Esophagus squamous epithelium (tissue), 5 donors: ENCODE measurements at regions not wholly inside any gene's neighbourhood (a gene's known extent, or its start where the extent isn't known, plus 50 kb on each side); places are given as distances from the start of the nearest gene placed in this dataset.
A peak's percentile ranks its signal among the peaks of the same experiment; 100 is the strongest.

Source experiments
- DNase-seq: peaks from one replicate; lab custom pipeline; 2025; lab: John Stamatoyannopoulos, UW
- H3K27ac ChIP-seq, 4 donors: fragments of 200-600 bp; sonication (generic); one replicate each; pipeline ENCODE4 v1.5.1; 2016 to 2019; ENCODE audit warnings: mild to moderate bottlenecking in 1 of 4
- H3K27me3 ChIP-seq, 4 donors: fragments of 200-600 bp; sonication (generic); 1 replicate in 3 of 4; 2 replicates in 1 of 4; pipeline versions ENCODE4 v1.5.1 to v1.6.0; 2017 to 2021; ENCODE audit warnings: antibody characterized with exemption in 1 of 4
- H3K36me3 ChIP-seq, 3 donors: fragments of 200-600 bp; sonication (generic); one replicate each; pipeline ENCODE4 v1.5.1; 2016 to 2019
- H3K4me1 ChIP-seq, 3 donors: fragments of 200-600 bp; sonication (generic); one replicate each; pipeline ENCODE4 v1.5.1; 2017 to 2019
- H3K4me3 ChIP-seq, 4 donors: fragments of 200-600 bp; sonication (generic); 1 replicate in 3 of 4; 2 replicates in 1 of 4; pipeline ENCODE4 v1.5.1; 2016 to 2019; ENCODE audit warnings: mild to moderate bottlenecking in 2 of 4, moderate library complexity in 1 of 4
- H3K9me3 ChIP-seq, 3 donors: fragments of 200-600 bp; sonication (generic); one replicate each; pipeline ENCODE4 v1.5.1; 2016 to 2019
- POLR2A ChIP-seq, 4 donors: fragments of 450-650 bp; IDR thresholded peaks; one replicate each; pipeline ENCODE4 v1.6.1; 2017; ENCODE audit warnings: antibody characterized with exemption in 4 of 4, mild to moderate bottlenecking in 4 of 4, moderate library complexity in 3 of 4
- WGBS, 2 donors: methylation state at CpG; one replicate each; pipeline ENCODE4 v1.1.5; 2018; 5-methylcytosine and 5-hydroxymethylcytosine counted together
- intact Hi-C: fragments of 100-400 bp; cut with DNase I; formaldehyde crosslinking; loops from one replicate; pipeline ENCODE4 v1.15.0; 2022
- TF ChIP-seq, protein P1 (sequence below), 6 experiments: fragments of 450-650 bp in 4 of 6; fragments of 200-600 bp in 2 of 6; sonication (generic) in 2 of 6; IDR thresholded peaks; one replicate each; pipeline ENCODE4 v1.5.1; 2016 to 2019; ENCODE audit warnings: antibody characterized with exemption in 6 of 6, mild to moderate bottlenecking in 4 of 6, moderate library complexity in 4 of 6
- donor health status: DM: yes; HTN: yes; CAD: no.

DNA sequence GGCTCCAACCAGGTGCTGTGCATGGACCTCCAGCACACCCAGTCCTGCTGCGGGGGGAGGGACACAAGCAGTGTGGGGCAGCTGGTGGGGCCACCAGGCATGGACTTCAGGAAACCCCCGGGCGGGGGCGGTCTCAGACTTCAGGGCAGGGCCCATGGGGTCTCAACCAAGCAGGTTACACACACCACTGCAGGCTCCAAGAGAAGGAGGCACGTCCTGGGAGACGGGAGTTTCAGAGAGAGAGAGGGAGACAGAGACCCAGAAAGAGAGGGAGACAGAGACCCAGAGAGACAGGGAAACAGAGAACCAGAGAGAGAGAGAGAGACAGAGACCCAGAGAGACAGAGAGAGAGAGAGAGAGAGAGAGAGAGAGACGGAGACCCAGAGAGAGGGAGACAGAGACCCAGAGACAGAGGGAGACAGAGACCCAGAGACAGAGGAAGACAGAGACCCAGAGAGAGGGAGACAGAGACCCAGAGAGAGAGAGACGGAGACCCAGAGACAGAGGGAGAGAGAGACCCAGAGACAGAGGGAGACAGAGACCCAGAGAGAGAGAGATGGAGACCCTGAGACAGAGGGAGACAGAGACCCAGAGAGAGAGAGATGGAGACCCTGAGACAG, 128.9 kb downstream of the NCOR2 start:
- no peak for DNase-seq
- Histone ChIP-seq H3K4me3 (no peak overlapping the region), H3K4me1 (peaks cover 3 to 46% (median 10%) of the 10 kb centered on the region in 3 donors), H3K27me3 (no peaks in the 10 kb centered on the region), H3K27ac (peak overlapping the region in 1 of 4 donors; percentile 25), H3K36me3 (peaks cover 0 to 87% (median 11%) of the 10 kb centered on the region in 3 donors), H3K9me3 (no peaks in the 10 kb centered on the region)
- TF ChIP-seq POLR2A (IDR thresholded peaks at IDR 0.05), result no peak
- TF ChIP-seq, protein P1, sequence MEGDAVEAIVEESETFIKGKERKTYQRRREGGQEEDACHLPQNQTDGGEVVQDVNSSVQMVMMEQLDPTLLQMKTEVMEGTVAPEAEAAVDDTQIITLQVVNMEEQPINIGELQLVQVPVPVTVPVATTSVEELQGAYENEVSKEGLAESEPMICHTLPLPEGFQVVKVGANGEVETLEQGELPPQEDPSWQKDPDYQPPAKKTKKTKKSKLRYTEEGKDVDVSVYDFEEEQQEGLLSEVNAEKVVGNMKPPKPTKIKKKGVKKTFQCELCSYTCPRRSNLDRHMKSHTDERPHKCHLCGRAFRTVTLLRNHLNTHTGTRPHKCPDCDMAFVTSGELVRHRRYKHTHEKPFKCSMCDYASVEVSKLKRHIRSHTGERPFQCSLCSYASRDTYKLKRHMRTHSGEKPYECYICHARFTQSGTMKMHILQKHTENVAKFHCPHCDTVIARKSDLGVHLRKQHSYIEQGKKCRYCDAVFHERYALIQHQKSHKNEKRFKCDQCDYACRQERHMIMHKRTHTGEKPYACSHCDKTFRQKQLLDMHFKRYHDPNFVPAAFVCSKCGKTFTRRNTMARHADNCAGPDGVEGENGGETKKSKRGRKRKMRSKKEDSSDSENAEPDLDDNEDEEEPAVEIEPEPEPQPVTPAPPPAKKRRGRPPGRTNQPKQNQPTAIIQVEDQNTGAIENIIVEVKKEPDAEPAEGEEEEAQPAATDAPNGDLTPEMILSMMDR (IDR thresholded peaks at IDR 0.05), result no peak
- 62 to 64% methylated on average over 4 of the region's 8 CpGs for WGBS, 2 donors
- intact Hi-C loops, result no loop called here

DNA sequence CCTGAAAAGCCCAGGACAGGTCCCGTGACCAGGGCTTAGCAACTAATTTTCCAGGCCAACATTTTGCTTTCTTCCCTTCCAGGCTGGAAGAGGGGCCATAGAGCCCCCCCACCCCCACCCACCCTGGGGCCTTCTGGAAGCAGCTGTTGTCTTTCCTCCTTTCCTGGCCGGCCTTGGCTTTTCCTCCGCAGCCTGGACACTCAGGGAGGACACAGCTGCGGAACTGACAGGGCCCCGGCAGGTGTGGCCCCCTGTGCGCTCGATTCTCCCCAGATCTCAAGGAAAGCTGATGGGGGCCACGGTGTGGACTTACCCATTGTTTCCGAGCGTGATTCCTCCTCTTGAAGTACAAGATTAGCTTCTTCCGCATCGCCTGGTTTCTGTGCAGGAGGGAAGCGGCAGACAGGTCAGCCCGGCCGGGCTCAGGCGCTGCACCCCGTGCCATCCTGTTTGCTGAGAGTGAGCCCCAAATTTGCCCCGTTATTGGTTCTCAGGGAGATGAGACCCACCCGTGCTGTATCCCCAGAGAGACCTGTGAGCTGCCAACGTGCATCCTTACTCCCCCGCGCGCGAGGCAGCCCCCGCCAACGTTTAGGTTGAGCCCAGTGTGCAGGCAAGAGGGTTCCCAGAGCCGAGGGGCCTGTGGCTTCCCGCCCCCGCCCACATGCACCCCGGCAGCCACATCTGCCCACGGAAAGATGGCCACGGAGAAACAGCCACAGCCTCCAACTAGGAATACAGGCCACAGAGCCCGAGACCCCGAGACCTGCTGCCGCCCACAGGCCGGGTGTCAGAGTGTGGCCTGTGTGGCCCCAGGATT, 129.6 kb downstream of the NCOR2 start:
- Histone ChIP-seq H3K4me3 (no peak overlapping the region), H3K9me3 (no peaks in the 10 kb centered on the region), H3K36me3 (peaks cover 0 to 87% (median 4%) of the 10 kb centered on the region in 3 donors), H3K27ac (peak overlapping the region in 1 of 4 donors; percentile 25), H3K4me1 (peaks cover 3 to 54% (median 10%) of the 10 kb centered on the region in 3 donors), H3K27me3 (no peaks in the 10 kb centered on the region)
- 61 to 90% methylated on average over 10 to 15 of the region's 36 CpGs for WGBS, 2 donors
- TF ChIP-seq, protein P1 (IDR thresholded peaks at IDR 0.05), result no peak
- no peak for TF ChIP-seq POLR2A (IDR thresholded peaks at IDR 0.05)
- intact Hi-C loops, result no loop called here
- DNase-seq, result no peak

DNA sequence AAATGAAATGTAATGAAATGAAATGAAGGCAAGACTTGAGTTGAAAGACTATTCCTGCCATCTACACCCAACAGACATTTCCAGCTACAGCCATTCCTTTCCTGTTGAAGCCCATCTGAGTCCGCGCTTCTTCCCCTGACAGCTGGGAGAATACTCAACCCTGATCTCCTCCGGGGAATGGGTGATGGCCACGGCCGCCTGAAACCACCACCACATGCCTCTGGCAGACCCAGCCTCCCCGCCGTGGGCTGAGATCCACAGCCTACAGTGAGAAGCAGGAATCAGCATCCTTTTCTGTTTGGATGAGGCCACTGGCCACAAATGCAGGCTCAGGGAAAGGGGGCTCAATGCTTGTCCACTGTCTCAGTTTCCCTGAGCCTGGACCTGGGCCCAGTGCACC, 130.3 kb downstream of the NCOR2 start:
- no peak for DNase-seq
- peaks cover 0 to 87% (median 0%) of the 10 kb centered on the region in 3 donors for H3K36me3 ChIP-seq
- H3K27ac ChIP-seq, result peak overlapping the region in 1 of 4 donors; percentile 25
- intact Hi-C loops, result no loop called here
- 80 to 100% methylated on average over 2 to 7 of the region's 7 CpGs for WGBS, 2 donors
- H3K4me3 ChIP-seq, result no peak overlapping the region
- TF ChIP-seq POLR2A (IDR thresholded peaks at IDR 0.05), result no peak
- TF ChIP-seq, protein P1 (IDR thresholded peaks at IDR 0.05), result no peak
- H3K27me3 ChIP-seq, result no peaks in the 10 kb centered on the region
- peaks cover 3 to 54% (median 10%) of the 10 kb centered on the region in 3 donors for H3K4me1 ChIP-seq
- H3K9me3 ChIP-seq, result no peaks in the 10 kb centered on the region

GRCh38 chr12:124436366-124436765, 131.0 kb downstream of the NCOR2 start:
- no peak for DNase-seq
- intact Hi-C loops, result no loop called here
- peaks cover 0 to 83% (median 0%) of the 10 kb centered on the region in 3 donors for H3K36me3 ChIP-seq
- no peaks in the 10 kb centered on the region for H3K27me3 ChIP-seq
- TF ChIP-seq, protein P1 (IDR thresholded peaks at IDR 0.05), result no peak
- no peak for TF ChIP-seq POLR2A (IDR thresholded peaks at IDR 0.05)
- WGBS, 2 donors, result 76 to 82% methylated on average over 3 to 4 of the region's 8 CpGs
- H3K9me3 ChIP-seq, result no peaks in the 10 kb centered on the region
- H3K4me3 ChIP-seq, result no peak overlapping the region
- H3K27ac ChIP-seq, result peak overlapping the region in 1 of 4 donors; percentile 44
- peaks cover under 1 to 48% (median 10%) of the 10 kb centered on the region in 3 donors for H3K4me1 ChIP-seq
